Progenitor cell of endocrine pancreas (in vitro differentiated cells): ENCODE measurements at regions not wholly inside any gene's neighbourhood (a gene's known extent, or its start where the extent isn't known, plus 50 kb on each side); places are given as distances from the start of the nearest gene placed in this dataset.

Experiments
- DNase-seq: peaks from one replicate; pipeline ENCODE4 v3.0.0; 2021; ENCODE audit warnings: low spot score; ENCODE audit not compliant: unreplicated experiment
- H3K27ac Mint-ChIP-seq: 2 replicates; pipeline ENCODE4 v1.8.0; 2021; ENCODE audit warnings: mild to moderate bottlenecking, moderate library complexity, mixed read lengths
- H3K27me3 Mint-ChIP-seq: 2 replicates; pipeline ENCODE4 v1.8.0; 2021; ENCODE audit warnings: mixed read lengths
- H3K36me3 Mint-ChIP-seq: 2 replicates; pipeline ENCODE4 v1.8.0; 2022; ENCODE audit warnings: mixed read lengths; ENCODE audit not compliant: insufficient read depth
- H3K4me1 Mint-ChIP-seq: 2 replicates; pipeline ENCODE4 v1.8.0; 2021; ENCODE audit warnings: low read depth, mixed read lengths
- H3K4me3 Mint-ChIP-seq: 2 replicates; pipeline ENCODE4 v1.8.0; 2021; ENCODE audit warnings: low read depth, mild to moderate bottlenecking, moderate library complexity, mixed read lengths
- H3K9me3 Mint-ChIP-seq: 2 replicates; pipeline ENCODE4 v1.8.0; 2021; ENCODE audit warnings: low read depth, mixed read lengths
- TF ChIP-seq, protein P1 (sequence below): fragments of 200-600 bp; sonication (generic); IDR thresholded peaks from one replicate; pipeline ENCODE4 v1.5.0; 2021; ENCODE audit warnings: antibody characterized with exemption, mild to moderate bottlenecking; ENCODE audit not compliant: unreplicated experiment

GRCh38 chr7:124192885-124193284 lies 160.0 kb upstream of the TMEM229A start:
- TF ChIP-seq, protein P1, sequence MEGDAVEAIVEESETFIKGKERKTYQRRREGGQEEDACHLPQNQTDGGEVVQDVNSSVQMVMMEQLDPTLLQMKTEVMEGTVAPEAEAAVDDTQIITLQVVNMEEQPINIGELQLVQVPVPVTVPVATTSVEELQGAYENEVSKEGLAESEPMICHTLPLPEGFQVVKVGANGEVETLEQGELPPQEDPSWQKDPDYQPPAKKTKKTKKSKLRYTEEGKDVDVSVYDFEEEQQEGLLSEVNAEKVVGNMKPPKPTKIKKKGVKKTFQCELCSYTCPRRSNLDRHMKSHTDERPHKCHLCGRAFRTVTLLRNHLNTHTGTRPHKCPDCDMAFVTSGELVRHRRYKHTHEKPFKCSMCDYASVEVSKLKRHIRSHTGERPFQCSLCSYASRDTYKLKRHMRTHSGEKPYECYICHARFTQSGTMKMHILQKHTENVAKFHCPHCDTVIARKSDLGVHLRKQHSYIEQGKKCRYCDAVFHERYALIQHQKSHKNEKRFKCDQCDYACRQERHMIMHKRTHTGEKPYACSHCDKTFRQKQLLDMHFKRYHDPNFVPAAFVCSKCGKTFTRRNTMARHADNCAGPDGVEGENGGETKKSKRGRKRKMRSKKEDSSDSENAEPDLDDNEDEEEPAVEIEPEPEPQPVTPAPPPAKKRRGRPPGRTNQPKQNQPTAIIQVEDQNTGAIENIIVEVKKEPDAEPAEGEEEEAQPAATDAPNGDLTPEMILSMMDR = no peak
- Mint-ChIP-seq H3K9me3 (no peaks in the 10 kb centered on the region), H3K36me3 (no peaks in the 10 kb centered on the region), H3K4me1 (no peaks in the 10 kb centered on the region), H3K27ac (no peak overlapping the region), H3K4me3 (no peak overlapping the region), H3K27me3 (no peaks in the 10 kb centered on the region)
- DNase-seq = no peak

- Mint-ChIP-seq H3K27me3 (no peaks in the 10 kb centered on the region), H3K27ac (no peak overlapping the region), H3K36me3 (no peaks in the 10 kb centered on the region), H3K4me3 (no peak overlapping the region), H3K9me3 (no peaks in the 10 kb centered on the region), H3K4me1 (no peaks in the 10 kb centered on the region)
- DNase-seq = no peak
- TF ChIP-seq, protein P1 = no peak
Measured at GRCh38 chr7:124191713-124192112, 158.8 kb upstream of the TMEM229A start.

DNA sequence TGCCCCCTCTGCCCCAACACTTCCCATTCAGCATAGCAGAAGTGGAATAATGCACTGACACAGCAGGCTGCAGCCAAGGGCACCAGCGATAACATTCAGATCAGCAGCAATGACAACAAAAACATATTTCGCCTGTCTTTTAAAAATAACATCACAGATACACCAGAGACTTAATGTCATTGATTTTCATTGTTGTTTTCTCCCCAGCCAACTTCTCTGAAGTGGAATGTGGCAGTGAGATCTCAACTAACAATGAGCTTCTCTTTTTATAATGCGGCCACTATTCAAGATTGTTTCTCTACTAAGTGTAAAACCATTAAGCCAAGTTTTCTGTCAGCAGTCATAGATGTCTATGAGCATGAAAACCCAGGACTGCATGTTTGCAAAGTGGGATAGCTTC lies 158.2 kb upstream of the TMEM229A start:
- H3K4me1 Mint-ChIP-seq = no peaks in the 10 kb centered on the region
- H3K4me3 Mint-ChIP-seq = no peak overlapping the region
- H3K36me3 Mint-ChIP-seq = no peaks in the 10 kb centered on the region
- H3K9me3 Mint-ChIP-seq = no peaks in the 10 kb centered on the region
- no peak for DNase-seq
- H3K27me3 Mint-ChIP-seq = no peaks in the 10 kb centered on the region
- TF ChIP-seq, protein P1 = no peak
- no peak overlapping the region for H3K27ac Mint-ChIP-seq

GRCh38 chr7:124188576-124188975 lies 155.7 kb upstream of the TMEM229A start:
- H3K36me3 Mint-ChIP-seq = no peaks in the 10 kb centered on the region

GRCh38 chr7:124187962-124188361 lies 155.1 kb upstream of the TMEM229A start:
- Mint-ChIP-seq H3K4me1 (no peaks in the 10 kb centered on the region), H3K36me3 (no peaks in the 10 kb centered on the region), H3K4me3 (no peak overlapping the region), H3K27me3 (no peaks in the 10 kb centered on the region), H3K27ac (no peak overlapping the region), H3K9me3 (no peaks in the 10 kb centered on the region)
- TF ChIP-seq, protein P1 = no peak
- no peak for DNase-seq

More at GRCh38 chr7:124188576-124188975, 155.7 kb upstream of the TMEM229A start:
- no peak overlapping the region for H3K4me3 Mint-ChIP-seq
- H3K9me3 Mint-ChIP-seq = no peaks in the 10 kb centered on the region
- no peak for DNase-seq
- TF ChIP-seq, protein P1 = no peak
- H3K27me3 Mint-ChIP-seq = no peaks in the 10 kb centered on the region
- no peak overlapping the region for H3K27ac Mint-ChIP-seq
- H3K4me1 Mint-ChIP-seq = no peaks in the 10 kb centered on the region
